ENCODE measurements at regions not wholly inside any gene's neighbourhood (a gene's known extent, or its start where the extent isn't known, plus 50 kb on each side); places are given as distances from the start of the nearest gene placed in this dataset.

GRCh38 chr1:29824025-29824424 is 587.7 kb downstream of the PTPRU start:
- ChIA-PET SMC1A (ENCODE audit: uncharacterized antibody, unreplicated experiment) (no interaction called here), POLR2A (no interaction called here), RAD21 (ENCODE audit: unreplicated experiment) (no interaction called here), CTCF (no interaction called here)
- no peak overlapping the region for H3K4me2 ChIP-seq (ENCODE audit: control insufficient read depth, insufficient read depth)
- no peak overlapping the region for H3K9ac ChIP-seq (ENCODE audit: control insufficient read depth, insufficient read depth, low read length)
- FAIRE-seq (no peak), ATAC-seq (no peak), DNase-seq (ENCODE audit: low read depth, low spot score) (no peak)
- intact Hi-C loops (cut with micrococcal nuclease; ENCODE audit: unreplicated experiment) (no loop called here), in situ Hi-C loops (cut with MboI) (no loop called here)
- H2AFZ ChIP-seq (ENCODE audit: control insufficient read depth, low read depth, low read length), result no peak overlapping the region
- no peaks in the 10 kb centered on the region for H3K36me3 ChIP-seq (ENCODE audit: control insufficient read depth in 2 of 2, insufficient read depth in 2 of 2, low read length in 1 of 2)
- TF ChIP-seq SKIL (IDR thresholded peaks at IDR 0.05; ENCODE audit: low read depth, poor library complexity, severe bottlenecking) (no peak), SIX5 (IDR thresholded peaks at IDR 0.05; ENCODE audit: low read depth, low read length, severe bottlenecking) (no peak), NFYB (IDR thresholded peaks at IDR 0.05; ENCODE audit: insufficient read depth, low read depth, low read length) (no peak), MTA3 (IDR thresholded peaks at IDR 0.05; ENCODE audit: borderline replicate concordance, low read length) (no peak), NR2C2 (IDR thresholded peaks at IDR 0.05; ENCODE audit: borderline replicate concordance, control insufficient read depth, insufficient read length, low read depth) (no peak), BMI1 (IDR thresholded peaks at IDR 0.05; ENCODE audit: borderline replicate concordance) (no peak), BHLHE40 (IDR thresholded peaks at IDR 0.05; ENCODE audit: borderline replicate concordance in 1 of 2, low read depth in 2 of 2, low read length in 1 of 2) (no peak), PAX8 (IDR thresholded peaks at IDR 0.05) (no peak)
- H3K27ac ChIP-seq (ENCODE audit: control insufficient read depth, insufficient read depth), result no peak overlapping the region
- no peak overlapping the region for H3K4me3 ChIP-seq
- 6% methylated on average over 6 of the region's 6 CpGs for WGBS (ENCODE audit: insufficient coverage, insufficient replicate concordance, low lambda C conversion rate, missing lambda C conversion rate)
- H3K4me1 ChIP-seq (ENCODE audit: control insufficient read depth, insufficient read depth, low read length), result no peaks in the 10 kb centered on the region
- H3K27me3 ChIP-seq (replicated peaks in 1 of 2; ENCODE audit: control insufficient read depth in 2 of 2, insufficient read depth in 2 of 2, low read length in 1 of 2), result no peaks in the 10 kb centered on the region
- H4K20me1 ChIP-seq (ENCODE audit: control insufficient read depth, insufficient read depth), result no peaks in the 10 kb centered on the region
- no TSS peak for BruUV-seq (replicated peaks)
- no peaks in the 10 kb centered on the region for H3K9me3 ChIP-seq (replicated peaks; ENCODE audit: control insufficient read depth, insufficient read depth, low read length)
- H3K79me2 ChIP-seq (ENCODE audit: control insufficient read depth, insufficient read depth, low read length), result no peaks in the 10 kb centered on the region
